SK-N-MC (cell line): ENCODE measurements at regions not wholly inside any gene's neighbourhood (a gene's known extent, or its start where the extent isn't known, plus 50 kb on each side); places are given as distances from the start of the nearest gene placed in this dataset.

Experiments used
- EZH2 ChIP-seq: fragments of 200-600 bp; sonication (generic); IDR thresholded peaks from one replicate; pipeline ENCODE4 v1.6.1; 2017; ENCODE audit warnings: antibody characterized with exemption
- FOXP2 ChIP-seq: optimal IDR thresholded peaks from 2 replicates; pipeline ENCODE3; 2011; ENCODE audit warnings: mild to moderate bottlenecking, moderate library complexity; ENCODE audit not compliant: insufficient read depth; ENCODE audit errors: extremely low read length, control extremely low read depth
- POLR2AphosphoS5 ChIP-seq: IDR thresholded peaks from 2 replicates; pipeline ENCODE4 v1.6.1; 2012; ENCODE audit warnings: mild to moderate bottlenecking, low read depth, low read length, borderline replicate concordance

DNA sequence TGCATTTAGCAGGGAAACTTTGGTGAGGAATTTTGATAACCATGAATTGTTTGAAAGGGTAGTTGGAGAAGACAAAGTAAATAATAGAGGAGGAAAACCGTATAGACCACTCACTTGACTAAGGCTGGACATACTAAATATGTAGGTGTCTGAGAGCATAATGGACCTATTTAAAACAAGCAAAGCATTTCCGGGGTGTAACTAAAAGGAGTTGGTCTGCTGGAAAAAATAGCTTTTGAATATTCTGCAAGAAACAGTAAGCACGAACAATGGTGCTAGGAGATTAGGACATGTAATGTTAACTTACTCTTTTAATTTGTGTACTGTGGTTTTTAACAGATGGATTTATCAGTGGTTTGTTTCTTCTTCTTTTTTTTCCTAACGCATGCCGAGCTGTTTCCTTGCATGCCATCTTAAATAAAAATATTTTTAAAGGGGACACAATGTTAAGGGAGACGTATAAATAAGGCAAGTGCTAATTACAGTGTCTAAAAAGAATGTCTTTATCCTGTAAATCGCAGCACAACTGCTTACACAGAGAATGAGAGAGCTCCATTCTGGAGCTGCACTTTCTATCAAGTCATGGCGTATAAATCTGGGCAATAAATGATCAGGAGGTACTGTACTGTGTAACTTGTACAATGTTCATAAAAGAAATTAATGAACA, 492.1 kb downstream of the LMO4 start:
- TF ChIP-seq EZH2 (no peak), POLR2AphosphoS5 (no peak), FOXP2 (no peak)
